Activated naive CD8-positive, alpha-beta T cell treated with anti-CD3 and anti-CD28 coated beads, Interleukin-2, amount 50 U/mL, for 16 hours (primary cell): ENCODE measurements at regions not wholly inside any gene's neighbourhood (a gene's known extent, or its start where the extent isn't known, plus 50 kb on each side); places are given as distances from the start of the nearest gene placed in this dataset.

Source experiments
- DNase-seq: peaks from one replicate; pipeline ENCODE4 v3.0.0-alpha.2; 2020; ENCODE audit warnings: low read depth, low spot score

DNA sequence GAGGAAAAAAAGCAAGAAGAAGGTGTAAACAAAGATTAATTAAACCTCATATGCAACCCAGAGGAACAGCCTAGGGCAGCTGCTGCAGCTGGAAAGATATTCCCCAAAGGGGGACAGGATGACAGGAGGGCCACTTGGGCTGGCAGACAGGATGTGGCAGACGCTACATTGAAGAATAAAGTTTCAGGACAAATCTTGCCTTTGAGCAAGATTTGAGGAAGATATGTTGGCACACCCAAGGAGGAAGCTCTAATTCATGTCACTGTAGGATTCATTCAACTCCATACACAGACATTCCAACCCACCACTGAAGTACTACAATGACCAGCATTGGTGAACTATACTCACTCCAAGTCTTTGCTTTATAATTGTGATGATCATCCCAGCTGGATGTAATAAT is 504.0 kb downstream of the SHQ1 start:
- DNase-seq, result no peak

GRCh38 chr3:72343078-72343477 is 505.2 kb downstream of the SHQ1 start:
- no peak for DNase-seq

- no peak for DNase-seq
Measured at GRCh38 chr3:72342450-72342849, 505.8 kb downstream of the SHQ1 start.

DNA sequence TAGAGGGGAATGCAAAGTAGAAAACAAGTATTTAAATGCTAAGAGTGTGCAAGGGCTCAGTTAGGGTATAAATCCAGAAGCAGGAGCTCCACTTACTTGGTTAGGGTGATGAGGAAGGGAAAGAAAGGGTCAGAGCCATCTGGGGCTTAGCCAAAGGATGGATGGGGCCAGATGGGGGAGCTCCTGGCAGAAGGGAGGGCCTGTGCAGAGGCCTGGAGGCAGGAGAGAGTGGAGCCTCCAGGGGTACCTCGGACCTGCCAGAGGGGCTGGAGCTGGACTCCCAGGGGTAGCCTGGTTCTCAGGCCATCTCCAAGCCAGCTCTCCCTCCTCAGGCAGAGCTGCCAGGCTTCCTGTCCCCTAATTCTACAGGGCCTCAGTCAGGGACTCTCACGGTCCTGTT is 506.3 kb downstream of the SHQ1 start:
- DNase-seq, result no peak

DNA sequence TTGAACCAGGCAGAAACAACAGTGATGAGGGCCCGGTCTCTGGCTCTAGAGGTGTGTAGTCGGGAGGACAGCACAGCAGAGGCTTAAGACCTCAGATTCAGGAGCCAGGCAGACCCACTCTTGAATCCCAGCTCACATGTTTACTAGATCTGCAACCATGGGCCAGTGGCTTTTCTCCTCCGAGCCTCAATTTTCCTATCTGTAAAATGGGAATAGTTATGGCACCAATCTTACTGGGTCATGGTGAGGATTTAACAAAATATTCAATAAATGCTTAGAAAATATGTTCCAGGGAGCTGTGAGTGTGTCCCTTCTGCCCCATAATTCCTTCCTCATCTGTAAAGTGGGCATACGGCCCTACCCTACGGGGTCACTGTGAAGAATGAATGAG is 506.9 kb downstream of the SHQ1 start:
- no peak for DNase-seq

GRCh38 chr3:72340476-72341379 is 507.5 kb downstream of the SHQ1 start:
- DNase-seq, result no peak

DNA sequence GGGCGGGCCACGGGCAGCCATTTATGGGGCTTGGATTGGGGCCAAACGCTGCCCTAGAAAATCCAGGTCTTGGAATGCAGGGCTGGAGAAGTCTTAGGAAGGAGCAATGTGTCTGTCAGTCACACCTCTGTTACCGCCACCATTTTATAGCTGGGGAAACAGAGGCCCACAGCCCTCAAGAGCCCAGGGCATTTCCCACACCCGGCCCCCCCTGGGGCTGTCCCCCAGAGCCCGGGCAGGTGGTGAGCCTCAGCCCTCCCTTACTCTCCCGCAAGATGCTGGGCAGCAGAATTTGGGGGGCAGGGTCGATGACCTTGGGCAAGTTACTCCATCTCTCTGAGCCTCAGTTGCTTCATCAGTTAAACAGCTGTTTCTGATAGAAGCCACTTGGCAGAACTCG is 508.2 kb downstream of the SHQ1 start:
- DNase-seq, result no peak

DNA sequence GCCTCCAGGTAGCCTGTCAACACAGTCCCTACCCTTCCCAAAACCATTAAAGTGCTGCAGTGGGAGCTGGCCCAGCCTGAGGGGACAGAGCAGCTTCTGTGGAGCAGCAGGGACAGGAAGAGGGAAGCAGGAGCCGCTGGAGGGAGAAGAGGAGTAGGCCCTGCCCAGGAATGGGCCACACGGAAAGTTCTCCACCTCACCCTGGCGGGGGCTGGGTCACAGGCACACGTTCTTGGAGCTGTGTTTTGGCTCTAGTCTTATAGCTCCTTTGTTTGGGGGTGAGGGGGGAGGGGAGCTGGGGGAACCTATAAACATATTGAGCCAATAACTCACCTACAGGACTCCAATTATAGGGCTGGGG is 508.6 kb downstream of the SHQ1 start:
- DNase-seq, result no peak

DNA sequence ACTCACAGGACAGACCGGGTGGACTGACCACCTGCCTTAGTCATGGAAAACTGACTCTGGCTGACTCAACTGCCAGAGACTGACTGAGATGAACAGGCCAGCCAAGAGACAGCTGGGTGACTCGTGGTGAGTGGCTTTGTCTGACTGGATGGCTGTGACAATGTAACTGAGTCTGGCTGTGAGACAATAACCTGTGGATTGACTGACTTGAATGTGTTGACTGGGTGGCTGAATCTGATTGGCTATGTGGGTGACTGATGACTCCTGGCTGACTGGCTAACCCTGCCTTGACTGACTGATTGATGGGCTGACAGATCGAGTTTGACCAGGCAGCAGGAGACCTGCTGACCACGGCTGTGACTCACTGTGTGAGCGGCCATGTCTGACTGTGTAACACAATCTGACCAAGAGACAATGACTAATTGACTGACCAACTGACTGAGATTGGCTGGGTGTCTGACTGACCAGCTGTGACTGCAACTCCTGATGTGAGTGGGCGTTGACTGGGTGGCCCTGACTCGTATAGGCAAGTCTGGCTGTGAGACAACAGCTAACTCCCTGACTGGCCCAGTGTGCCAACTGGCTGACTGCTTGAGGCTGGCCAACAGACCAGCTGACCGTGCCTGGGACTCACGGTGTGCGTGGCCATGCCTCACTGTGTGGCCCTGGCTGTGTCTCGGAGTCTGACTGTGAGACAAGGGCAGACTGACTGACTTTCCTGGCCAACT is 509.1 kb downstream of the SHQ1 start:
- DNase-seq, result peak; percentile 17

- no peak for DNase-seq
Measured at GRCh38 chr3:72338082-72338941, 509.9 kb downstream of the SHQ1 start.

GRCh38 chr3:72337480-72337855 is 510.8 kb downstream of the SHQ1 start:
- no peak for DNase-seq

GRCh38 chr3:72336821-72337479 is 511.3 kb downstream of the SHQ1 start:
- no peak for DNase-seq

DNA sequence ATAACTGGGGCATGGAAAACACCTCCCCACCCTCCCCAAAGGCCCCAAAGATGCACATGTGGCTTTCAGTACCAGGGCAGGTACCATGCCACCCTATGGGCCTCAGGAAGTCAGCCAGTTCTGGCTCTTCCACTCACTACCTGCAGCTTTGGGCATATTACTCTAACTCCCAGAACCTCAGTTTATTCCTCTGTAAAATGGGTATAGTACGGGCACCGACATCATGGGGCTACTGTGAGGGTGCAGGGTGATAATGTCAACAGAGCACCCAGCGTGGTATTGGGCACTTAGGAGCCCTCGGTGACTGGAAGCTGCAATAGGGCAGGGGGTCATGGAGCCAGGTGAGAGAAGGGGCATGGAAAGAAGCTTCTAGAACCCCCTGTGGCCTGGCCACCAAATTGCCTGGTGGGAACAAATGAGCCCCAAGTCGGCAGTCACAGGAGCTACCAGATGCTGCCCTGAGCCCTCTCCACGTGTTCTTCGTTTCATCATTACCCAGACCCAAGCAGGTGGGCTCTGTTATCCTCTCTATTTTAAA is 512.1 kb downstream of the SHQ1 start:
- DNase-seq, result no peak

GRCh38 chr3:72335458-72336095 is 512.7 kb downstream of the SHQ1 start:
- no peak for DNase-seq

GRCh38 chr3:72334681-72335457 is 513.4 kb downstream of the SHQ1 start:
- DNase-seq, result no peak

- DNase-seq, result no peak
Measured at GRCh38 chr3:72332689-72333088, 515.6 kb downstream of the SHQ1 start.

GRCh38 chr3:72332036-72332435 is 516.2 kb downstream of the SHQ1 start:
- no peak for DNase-seq

- no peak for DNase-seq
Measured at GRCh38 chr3:72331076-72331475, 517.2 kb downstream of the SHQ1 start.

DNA sequence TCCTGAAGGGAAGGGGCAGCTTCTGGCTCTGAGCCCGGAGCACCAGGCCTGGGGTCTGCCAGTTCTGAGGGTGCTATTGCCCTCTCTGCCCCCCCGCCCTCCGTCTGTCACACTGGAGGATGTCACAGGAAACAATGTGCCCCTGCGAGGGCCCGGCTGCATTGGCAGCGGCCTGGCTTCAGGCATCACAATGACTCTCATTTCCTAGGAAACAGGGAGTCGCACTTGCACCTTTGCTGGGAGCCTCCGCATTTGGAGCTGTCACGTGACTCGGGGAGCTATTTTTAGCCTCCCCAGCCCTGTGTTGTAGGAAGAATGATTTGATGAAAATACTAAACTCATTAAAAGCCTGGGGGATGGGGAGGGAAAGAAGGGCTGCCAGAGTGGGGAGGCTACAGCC is 518.9 kb downstream of the SHQ1 start:
- no peak for DNase-seq

DNA sequence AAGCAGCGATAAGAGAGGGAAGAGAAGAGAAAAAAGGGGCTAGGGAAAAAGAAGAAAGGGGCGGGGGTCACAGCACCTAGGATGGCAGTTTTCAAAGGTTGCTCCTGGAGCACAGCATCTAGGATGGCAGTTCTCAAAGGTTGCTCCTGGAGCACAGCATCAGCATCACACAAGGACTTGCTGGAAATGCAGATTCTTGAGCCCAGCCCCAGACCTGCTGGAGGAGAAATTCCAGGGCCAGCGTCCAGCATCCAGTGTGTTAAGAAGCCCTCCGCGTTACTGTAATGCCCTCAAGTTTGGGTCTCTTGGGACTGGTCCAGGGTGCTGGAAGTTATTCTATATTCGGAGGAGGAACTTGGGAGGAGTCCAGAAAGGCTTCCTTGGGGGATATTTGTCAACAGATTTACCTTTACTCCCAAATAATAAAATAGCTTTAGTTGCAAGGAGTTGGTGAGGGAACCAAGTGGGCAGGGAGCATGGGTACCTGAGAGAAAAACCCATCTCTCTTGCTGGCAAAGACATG is 519.4 kb downstream of the SHQ1 start:
- no peak for DNase-seq
